H9 (cell line): ENCODE measurements at regions not wholly inside any gene's neighbourhood (a gene's known extent, or its start where the extent isn't known, plus 50 kb on each side); places are given as distances from the start of the nearest gene placed in this dataset.

Source experiments
- DNase-seq: peaks from one replicate; pipeline ENCODE4 v3.0.0-alpha.2; 2017
- H2AFZ ChIP-seq: one replicate; pipeline ENCODE4 v1.6.1; 2013; ENCODE audit warnings: mild to moderate bottlenecking, low read length, control low read depth, moderate library complexity
- H2AK5ac ChIP-seq: 2 replicates; pipeline ENCODE4 v1.6.1; 2013; ENCODE audit warnings: low read length, control low read depth, mixed read lengths; ENCODE audit not compliant: insufficient read length
- H2BK120ac ChIP-seq: one replicate; pipeline ENCODE4 v1.6.1; 2013; ENCODE audit warnings: low read depth, mild to moderate bottlenecking, low read length, control low read depth, inconsistent platforms; ENCODE audit not compliant: poor library complexity, severe bottlenecking
- H2BK12ac ChIP-seq: 2 replicates; pipeline ENCODE4 v1.6.1; 2013; ENCODE audit warnings: low read length, control low read depth, mixed read lengths, low read depth; ENCODE audit not compliant: insufficient read length
- H2BK15ac ChIP-seq: 2 replicates; pipeline ENCODE4 v1.6.1; 2013; ENCODE audit warnings: low read depth, low read length, control low read depth
- H2BK20ac ChIP-seq: one replicate; pipeline ENCODE4 v1.6.1; 2013; ENCODE audit warnings: low read depth, mild to moderate bottlenecking, low read length, control low read depth, inconsistent platforms; ENCODE audit not compliant: poor library complexity, severe bottlenecking
- H2BK5ac ChIP-seq: 2 replicates; pipeline ENCODE4 v1.6.1; 2013; ENCODE audit warnings: low read length, control low read depth, mixed read lengths; ENCODE audit not compliant: insufficient read length
- H3K14ac ChIP-seq: 2 replicates; pipeline ENCODE4 v1.6.1; 2013; ENCODE audit warnings: low read length, control low read depth; ENCODE audit not compliant: insufficient read depth
- H3K18ac ChIP-seq: 2 replicates; pipeline ENCODE4 v1.6.1; 2013; ENCODE audit warnings: low read depth, mild to moderate bottlenecking, mixed read lengths, low read length, control low read depth; ENCODE audit not compliant: insufficient read length
- H3K23ac ChIP-seq: 2 replicates; pipeline ENCODE4 v1.6.1; 2013; ENCODE audit warnings: low read length, control low read depth, mixed read lengths, low read depth; ENCODE audit not compliant: insufficient read length
- H3K23me2 ChIP-seq: 2 replicates; pipeline ENCODE4 v1.6.1; 2013; ENCODE audit warnings: low read depth, mild to moderate bottlenecking, mixed read lengths, low read length, control low read depth; ENCODE audit not compliant: insufficient read length, poor library complexity, severe bottlenecking
- H3K27ac ChIP-seq: 2 replicates; pipeline ENCODE4 v1.5.1; 2013; ENCODE audit warnings: low read length, control low read depth, mixed read lengths, low read depth; ENCODE audit not compliant: insufficient read length
- H3K27me3 ChIP-seq: 2 replicates; pipeline ENCODE4 v1.6.1; 2013; ENCODE audit warnings: low read length, control low read depth, inconsistent platforms; ENCODE audit not compliant: insufficient read depth
- H3K4ac ChIP-seq: 2 replicates; pipeline ENCODE4 v1.6.1; 2013; ENCODE audit warnings: low read depth, mild to moderate bottlenecking, control low read depth, inconsistent platforms, low read length, moderate library complexity
- H3K4me1 ChIP-seq: 2 replicates; pipeline ENCODE4 v1.6.1; 2013; ENCODE audit warnings: low read length, control low read depth, inconsistent platforms; ENCODE audit not compliant: insufficient read depth
- H3K4me2 ChIP-seq: 2 replicates; pipeline ENCODE4 v1.6.1; 2013; ENCODE audit warnings: low read length, control low read depth, mixed read lengths; ENCODE audit not compliant: insufficient read length, insufficient read depth
- H3K56ac ChIP-seq: 2 replicates; pipeline ENCODE4 v1.6.1; 2013; ENCODE audit warnings: low read depth, mild to moderate bottlenecking, mixed read lengths, low read length, control low read depth; ENCODE audit not compliant: insufficient read length
- H3K79me1 ChIP-seq: 2 replicates; pipeline ENCODE4 v1.6.1; 2013; ENCODE audit warnings: low read depth, mild to moderate bottlenecking, moderate library complexity, low read length, control low read depth, inconsistent platforms; ENCODE audit not compliant: insufficient read depth, poor library complexity, severe bottlenecking
- H3K79me2 ChIP-seq: 2 replicates; pipeline ENCODE4 v1.6.1; 2013; ENCODE audit warnings: low read length, control low read depth, inconsistent platforms; ENCODE audit not compliant: insufficient read depth
- H3K9ac ChIP-seq: 2 replicates; pipeline ENCODE4 v1.6.1; 2013; ENCODE audit warnings: low read length, control low read depth, mixed read lengths; ENCODE audit not compliant: insufficient read length; ENCODE audit errors: extremely low read depth
- H3K9me3 ChIP-seq: one replicate; pipeline ENCODE4 v1.6.1; 2013; ENCODE audit warnings: low read depth, low read length, inconsistent platforms; ENCODE audit not compliant: control insufficient read depth
- H3T11ph ChIP-seq: one replicate; pipeline ENCODE4 v1.6.1; 2013; ENCODE audit warnings: mild to moderate bottlenecking, low read length, control low read depth, inconsistent platforms
- H4K20me1 ChIP-seq: one replicate; pipeline ENCODE4 v1.6.1; 2013; ENCODE audit not compliant: control insufficient read depth, insufficient read length, insufficient read depth
- H4K5ac ChIP-seq: 2 replicates; pipeline ENCODE4 v1.6.1; 2013; ENCODE audit warnings: low read depth, mild to moderate bottlenecking, mixed read lengths, low read length, control low read depth; ENCODE audit not compliant: insufficient read length
- H4K8ac ChIP-seq: replicated peaks from 2 replicates; pipeline ENCODE4 v1.6.1; 2013; ENCODE audit warnings: low read length, control low read depth, mixed read lengths, low read depth; ENCODE audit not compliant: insufficient read length
- H4K91ac ChIP-seq: 2 replicates; pipeline ENCODE4 v1.6.1; 2013; ENCODE audit warnings: low read depth, mild to moderate bottlenecking, moderate library complexity, mixed read lengths, low read length, control low read depth; ENCODE audit not compliant: insufficient read length
- H3K27ac Mint-ChIP-seq, 3 experiments: 2 replicates in 2 of 3; 3 replicates in 1 of 3; pipeline ENCODE4 v1.8.0; 2020 to 2021; ENCODE audit warnings: mixed read lengths in 3 of 3, mild to moderate bottlenecking in 1 of 3, moderate library complexity in 1 of 3
- H3K27me3 Mint-ChIP-seq: 2 replicates; pipeline ENCODE4 v1.8.0; 2021; ENCODE audit warnings: low read depth, mild to moderate bottlenecking, moderate library complexity, mixed read lengths
- H3K36me3 Mint-ChIP-seq, 3 experiments: 2 replicates in 2 of 3; 3 replicates in 1 of 3; pipeline ENCODE4 v1.8.0; 2020 to 2021; ENCODE audit warnings: low read depth in 3 of 3, mixed read lengths in 3 of 3; ENCODE audit not compliant: insufficient read depth in 1 of 3
- H3K4me1 Mint-ChIP-seq, 2 experiments: 2 replicates each; pipeline ENCODE4 v1.8.0; 2020; ENCODE audit warnings: mixed read lengths in 2 of 2
- H3K4me3 Mint-ChIP-seq, 2 experiments: 2 replicates in 1 of 2; 3 replicates in 1 of 2; pipeline ENCODE4 v1.8.0; 2020 to 2021; ENCODE audit warnings: mild to moderate bottlenecking in 2 of 2, mixed read lengths in 2 of 2, moderate library complexity in 1 of 2
- H3K9me3 Mint-ChIP-seq, 2 experiments: 2 replicates in 1 of 2; 3 replicates in 1 of 2; pipeline ENCODE4 v1.8.0; 2020; ENCODE audit warnings: mild to moderate bottlenecking in 2 of 2, mixed read lengths in 2 of 2, moderate library complexity in 1 of 2
- CTCF ChIP-seq: fragments of 200-600 bp; sonication (generic); conservative IDR thresholded peaks from 3 replicates; pipeline ENCODE4 v1.8.0; 2021; ENCODE audit warnings: antibody characterized with exemption, mild to moderate bottlenecking
- WGBS: extraction: QIAGEN DNeasy Blood & Tissue Kit; methylation state at CpG from one replicate; pipeline ENCODE4 v1.1.7; 2013; ENCODE audit warnings: missing lambda C conversion rate, low lambda C conversion rate, mixed read lengths; ENCODE audit not compliant: insufficient read length; ENCODE audit errors: extremely low coverage; 5-methylcytosine and 5-hydroxymethylcytosine counted together

GRCh38 chr20:51131811-51132210 lies 108.9 kb upstream of the KCNG1 start:
- H3K79me1 ChIP-seq, result no peaks in the 10 kb centered on the region
- peaks cover 3% of the 10 kb centered on the region; the same call in 1 of the 2 replicates for H3K27me3 Mint-ChIP-seq
- no peak overlapping the region for H2AFZ ChIP-seq
- no peaks in the 10 kb centered on the region for H3K9me3 ChIP-seq
- H2BK5ac ChIP-seq, result no peak overlapping the region
- H3K23me2 ChIP-seq, result no peaks in the 10 kb centered on the region
- H3K27ac ChIP-seq, result no peak overlapping the region
- TF ChIP-seq CTCF, result no peak
- H3K23ac ChIP-seq, result no peak overlapping the region
- no peak overlapping the region for H3T11ph ChIP-seq
- no peak overlapping the region for H2AK5ac ChIP-seq
- H3K18ac ChIP-seq, result no peak overlapping the region
- H3K27ac Mint-ChIP-seq, result no peak overlapping the region
- no peaks in the 10 kb centered on the region for H3K27me3 ChIP-seq
- H3K4me1 Mint-ChIP-seq, result peaks cover 0 to 3% of the 10 kb centered on the region in 2 experiments; a peak in 3 of 4 replicates
- no peak overlapping the region for H2BK120ac ChIP-seq
- no peaks in the 10 kb centered on the region for H3K4me1 ChIP-seq
- H4K5ac ChIP-seq, result no peak overlapping the region
- H3K4ac ChIP-seq, result no peak overlapping the region
- H3K4me2 ChIP-seq, result no peak overlapping the region
- H3K9ac ChIP-seq, result no peak overlapping the region
- H3K9me3 Mint-ChIP-seq, result peaks cover 0 to 2% of the 10 kb centered on the region in 2 experiments; a peak in 1 of 5 replicates
- no peak overlapping the region for H3K56ac ChIP-seq
- WGBS, result no CpG with 5 or more reads among the region's 1 CpG
- H4K20me1 ChIP-seq, result no peaks in the 10 kb centered on the region
- H3K4me3 Mint-ChIP-seq, result no peak overlapping the region
- H2BK20ac ChIP-seq, result no peak overlapping the region
- DNase-seq, result peak; percentile 4
- no peaks in the 10 kb centered on the region for H3K36me3 Mint-ChIP-seq
- no peak overlapping the region for H4K8ac ChIP-seq
- H3K79me2 ChIP-seq, result no peaks in the 10 kb centered on the region
- no peak overlapping the region for H2BK12ac ChIP-seq
- no peak overlapping the region for H2BK15ac ChIP-seq
- H3K14ac ChIP-seq, result no peak overlapping the region
- no peak overlapping the region for H4K91ac ChIP-seq
